ENCODE measurements at regions not wholly inside any gene's neighbourhood (a gene's known extent, or its start where the extent isn't known, plus 50 kb on each side); places are given as distances from the start of the nearest gene placed in this dataset.

DNA sequence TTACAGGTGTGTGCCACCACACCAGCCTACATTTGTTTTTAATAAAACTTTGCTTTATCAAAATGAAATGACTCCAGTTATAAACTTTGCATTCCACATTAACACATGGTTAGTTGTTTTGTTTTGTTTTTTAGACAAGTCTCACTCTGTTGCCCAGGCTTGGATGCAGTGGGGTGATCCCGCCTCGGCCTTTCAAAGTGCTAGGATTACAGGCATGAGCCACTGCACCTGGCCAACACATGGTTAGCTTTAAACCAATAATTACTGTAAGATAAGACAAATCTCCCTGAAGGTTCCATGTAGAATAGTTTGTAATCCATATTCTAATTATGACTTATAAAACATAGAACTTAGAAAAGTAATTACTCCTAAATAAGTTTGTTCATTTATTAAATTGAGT is 89.8 kb upstream of the MED13 start:
- TF ChIP-seq SUZ12 (IDR thresholded peaks at IDR 0.05; ENCODE audit: extremely low read depth, insufficient read depth, insufficient read length), result no peak
- TF ChIP-seq ZNF274 (IDR thresholded peaks at IDR 0.05; ENCODE audit: low read depth, low read length), result no peak
- no peak for TF ChIP-seq YY1 (IDR thresholded peaks at IDR 0.05; ENCODE audit: insufficient read depth, insufficient read length)
